HG02642 (cell line): ENCODE measurements at regions not wholly inside any gene's neighbourhood (a gene's known extent, or its start where the extent isn't known, plus 50 kb on each side); places are given as distances from the start of the nearest gene placed in this dataset.
"Not testable (repeated sequence)": the region's sequence is repeated elsewhere in the genome, so short reads cannot be mapped to it uniquely, and the experiment has no call there.

Source experiments
- ATAC-seq: cut with Tn5 transposase; IDR thresholded peaks from one replicate; pipeline ENCODE4 v1.9.1; 2021; ENCODE audit warnings: mild to moderate bottlenecking; ENCODE audit not compliant: unreplicated experiment, poor library complexity

DNA sequence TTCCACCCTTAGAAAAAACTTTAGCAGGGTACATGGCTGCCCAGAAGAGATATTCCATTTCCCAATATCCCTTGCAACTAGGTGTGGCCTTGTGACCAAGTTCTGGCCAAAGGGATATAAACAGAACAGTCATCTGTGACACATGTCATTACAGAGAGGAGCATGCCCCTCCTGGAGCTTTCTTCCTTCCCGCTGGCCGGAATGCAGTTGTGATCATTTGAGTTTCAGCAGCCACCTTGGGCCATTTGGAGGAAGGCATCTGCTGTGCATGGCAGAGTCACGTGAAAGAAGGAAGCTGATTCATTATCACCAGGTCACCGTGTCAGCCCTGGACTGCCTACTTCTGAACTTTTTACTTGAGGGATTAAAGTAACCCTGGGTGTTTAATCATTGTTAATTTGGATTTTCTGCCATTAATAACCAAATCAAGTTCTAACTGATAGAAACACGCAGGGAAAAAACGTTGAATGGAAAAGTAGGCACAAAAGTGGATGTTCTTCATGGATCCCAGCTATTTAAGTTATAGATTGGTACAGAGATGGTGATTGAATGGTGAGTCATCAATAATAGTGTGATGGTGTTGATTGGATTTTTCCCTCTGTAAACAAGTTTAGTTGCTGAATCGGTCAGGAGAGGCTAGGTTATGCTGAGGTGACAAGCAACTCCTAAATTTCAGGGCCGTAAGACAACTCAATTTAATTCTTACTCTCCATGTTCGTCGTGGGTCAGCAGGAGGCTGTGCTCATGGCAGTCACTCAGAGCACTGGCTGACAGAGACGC lies 80.7 kb upstream of the CCDC167 start:
- ATAC-seq, result no peak

DNA sequence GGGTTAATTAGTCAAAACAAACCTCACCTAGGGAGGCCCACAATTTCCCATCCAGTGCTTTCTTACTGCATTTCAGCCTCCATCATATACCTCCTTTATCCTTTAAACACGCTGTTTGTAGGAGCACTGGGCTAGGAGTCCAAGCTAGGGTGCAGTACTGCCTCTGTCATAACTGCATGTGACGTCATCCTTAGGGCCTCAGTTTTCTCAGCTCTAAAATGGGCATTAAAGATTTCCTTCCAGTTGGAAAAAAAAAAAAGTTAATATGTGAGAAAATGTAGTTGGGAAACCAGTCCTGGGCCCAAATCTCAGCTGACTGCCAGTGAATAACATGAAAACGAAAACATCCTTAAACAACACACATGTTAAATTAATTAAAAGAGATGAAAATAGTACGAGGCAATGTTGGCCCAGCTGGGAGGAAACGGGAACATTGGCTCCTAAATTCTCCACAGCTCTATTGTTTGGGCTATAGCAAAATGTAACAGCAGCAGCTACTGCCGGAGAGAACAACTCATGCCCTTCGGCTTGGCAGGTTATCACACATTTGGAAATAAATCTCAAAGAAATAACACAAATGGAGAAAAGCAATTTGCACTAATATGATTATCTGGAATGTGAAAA lies 79.9 kb upstream of the CCDC167 start:
- ATAC-seq, result no peak

DNA sequence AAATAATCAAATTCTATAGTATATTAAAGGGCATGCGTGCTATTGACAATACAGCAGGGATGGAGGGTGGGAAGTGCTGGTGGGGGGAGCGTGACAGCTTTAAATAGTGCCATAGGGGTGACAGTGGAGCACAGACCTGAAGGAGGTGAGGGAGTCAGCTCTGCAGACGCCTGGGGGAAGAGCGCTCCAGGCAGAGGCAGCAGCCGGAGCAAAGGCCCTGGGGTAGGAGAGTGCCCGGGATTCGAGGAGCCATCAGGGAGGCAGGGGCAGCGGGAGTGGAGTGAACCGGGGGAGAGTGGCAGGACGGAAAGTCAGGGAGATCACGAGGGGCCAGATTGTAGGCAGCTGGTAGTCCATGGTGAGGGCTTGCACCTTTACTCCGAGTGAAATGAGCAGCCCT lies 78.4 kb upstream of the CCDC167 start:
- ATAC-seq, result no peak

GRCh38 chr6:37576336-37576737 lies 76.6 kb upstream of the CCDC167 start:
- no peak for ATAC-seq

- ATAC-seq, result no peak
These were observed 75.5 kb upstream of the CCDC167 start for GRCh38 chr6:37575221-37575620.

GRCh38 chr6:37572334-37572733 lies 72.6 kb upstream of the CCDC167 start:
- ATAC-seq, result no peak

- no peak for ATAC-seq
These were observed 70.9 kb upstream of the CCDC167 start for GRCh38 chr6:37570482-37571133.

GRCh38 chr6:37569743-37570481 lies 70.2 kb upstream of the CCDC167 start:
- ATAC-seq, result no peak

DNA sequence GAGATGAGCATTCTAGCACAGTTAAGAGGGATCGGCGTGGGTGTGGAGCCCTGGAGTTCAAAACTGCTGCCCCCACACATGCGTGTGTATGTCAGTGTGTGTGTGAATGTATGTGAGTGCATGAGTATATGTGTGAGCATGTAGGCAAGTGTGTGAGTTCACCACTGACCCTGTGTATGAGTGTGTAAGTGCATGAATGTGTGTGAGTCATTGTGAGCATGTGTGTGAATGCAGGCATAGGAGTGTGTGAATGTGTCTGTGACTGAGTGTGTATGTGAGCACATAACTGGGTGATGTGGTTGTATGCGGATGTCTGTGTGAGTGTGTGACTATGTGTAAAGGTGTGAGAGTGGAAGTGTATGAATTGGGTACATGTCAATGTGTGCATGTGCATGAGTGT lies 69.6 kb upstream of the CCDC167 start:
- ATAC-seq, result no peak

DNA sequence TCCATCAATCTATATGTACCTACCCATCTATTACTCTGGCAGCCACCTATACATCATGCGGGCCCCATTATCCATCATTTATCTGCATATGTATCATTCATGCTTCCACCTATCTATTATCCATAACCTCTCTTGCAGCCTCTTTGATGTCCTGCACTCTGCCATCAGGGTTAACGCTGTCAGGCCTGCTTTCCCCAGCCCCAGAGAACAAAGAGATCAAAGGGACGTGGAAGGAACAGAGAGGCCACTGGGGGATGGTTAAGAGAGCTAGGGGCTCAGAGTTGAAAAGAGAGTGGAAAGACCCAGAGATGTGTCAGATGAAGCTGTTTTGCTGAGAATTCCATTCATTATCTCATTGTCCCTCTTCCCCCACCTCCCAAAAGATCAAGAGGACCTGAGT lies 67.3 kb upstream of the CCDC167 start:
- ATAC-seq, result no peak

GRCh38 chr6:37566111-37566949 lies 66.6 kb upstream of the CCDC167 start:
- ATAC-seq, result peak; percentile 59

GRCh38 chr6:37565267-37566110 lies 65.8 kb upstream of the CCDC167 start:
- no peak for ATAC-seq

DNA sequence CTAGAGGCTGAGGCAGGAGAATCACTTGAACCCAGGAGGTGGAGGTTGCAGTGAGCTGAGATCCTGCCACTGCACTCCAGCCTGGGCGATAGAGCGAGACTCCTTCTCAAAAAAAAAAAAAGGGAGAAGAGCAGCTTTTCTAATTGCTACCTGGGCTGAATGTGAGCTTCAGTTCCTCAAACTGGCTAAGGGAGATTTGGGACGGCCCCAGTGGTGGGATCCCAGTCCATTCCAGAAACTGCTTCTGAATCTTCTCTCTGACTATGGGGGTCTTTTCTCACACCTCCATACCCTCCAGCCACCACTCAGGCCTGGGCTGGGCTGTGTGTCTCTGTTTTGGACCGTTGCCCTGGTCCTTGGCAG lies 63.2 kb upstream of the CCDC167 start:
- ATAC-seq, result not testable (repeated sequence)

GRCh38 chr6:37561361-37561760 lies 61.7 kb upstream of the CCDC167 start:
- no peak for ATAC-seq

DNA sequence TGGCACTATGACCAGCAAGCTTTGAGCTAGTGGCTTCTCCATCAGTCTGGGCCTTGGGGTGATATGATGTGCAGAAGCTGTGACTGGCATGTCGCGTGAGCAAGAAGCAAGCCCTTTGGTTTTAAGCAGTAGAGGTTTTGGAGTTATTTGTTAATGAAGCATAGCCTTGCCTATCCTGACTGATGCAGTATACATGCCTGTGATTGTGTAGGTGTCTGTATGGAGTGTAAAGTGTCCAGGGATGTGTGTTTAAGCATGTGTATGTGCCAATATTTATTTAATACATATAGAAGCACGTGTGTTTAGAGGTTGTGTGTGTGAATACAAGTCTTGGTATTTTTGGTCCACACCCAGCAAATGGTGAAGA lies 61.0 kb upstream of the CCDC167 start:
- no peak for ATAC-seq

GRCh38 chr6:37559501-37559900 lies 59.8 kb upstream of the CCDC167 start:
- no peak for ATAC-seq

- ATAC-seq, result no peak
These were observed 59.4 kb upstream of the CCDC167 start for GRCh38 chr6:37559050-37559449.

DNA sequence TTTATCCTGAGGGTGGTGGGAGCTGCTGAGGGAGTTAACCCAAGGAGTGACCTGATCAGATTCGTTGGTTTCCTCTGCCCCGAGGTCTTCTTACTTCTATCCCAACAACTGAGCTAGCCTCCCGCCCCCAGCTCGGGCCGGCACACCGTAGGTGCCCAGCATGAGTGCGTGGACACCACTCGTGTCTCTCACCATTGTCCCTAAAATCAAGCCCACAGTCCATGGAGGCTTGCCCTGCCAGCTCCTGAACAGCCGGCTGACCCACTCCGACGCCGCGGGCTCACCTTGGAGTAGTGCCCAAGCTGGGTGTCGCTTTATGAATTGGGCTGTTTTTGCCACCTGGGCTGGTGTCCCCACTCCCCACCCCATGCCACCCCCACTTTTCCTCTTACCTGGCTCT lies 59.0 kb upstream of the CCDC167 start:
- ATAC-seq, result no peak

DNA sequence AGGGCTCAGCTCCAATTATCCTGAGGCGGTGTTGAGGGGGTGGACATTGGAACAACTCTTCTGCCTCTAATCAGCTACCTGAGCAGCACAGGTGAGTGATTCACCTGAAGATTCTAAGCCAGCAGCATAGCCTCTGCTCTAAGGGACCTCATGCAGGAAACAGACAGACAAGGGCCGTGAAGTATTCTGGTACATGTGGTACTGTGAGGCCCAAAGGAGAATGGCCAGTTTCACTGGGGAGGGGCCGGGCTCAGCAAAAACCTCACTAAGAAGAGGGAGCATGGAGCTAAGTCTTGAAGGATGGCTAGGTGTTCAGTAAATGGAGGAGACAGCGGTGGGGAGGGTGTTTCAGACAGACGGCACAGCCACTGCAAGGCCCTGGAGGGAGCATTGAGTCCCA lies 58.5 kb upstream of the CCDC167 start:
- no peak for ATAC-seq
